ENCODE measurements at regions not wholly inside any gene's neighbourhood (a gene's known extent, or its start where the extent isn't known, plus 50 kb on each side); places are given as distances from the start of the nearest gene placed in this dataset.

GRCh38 chr13:79225487-79226232 lies 180.4 kb downstream of the RBM26 start:
- DNase-seq (ENCODE audit: low read depth): no peak
- H3K4me3 ChIP-seq (ENCODE audit: low read length): no peak overlapping the region
- H3K36me3 ChIP-seq (ENCODE audit: control insufficient read depth, insufficient read depth, low read length, severe bottlenecking): no peaks in the 10 kb centered on the region
- H3K27me3 ChIP-seq (replicated peaks; ENCODE audit: control insufficient read depth, insufficient read depth, low read length): no peaks in the 10 kb centered on the region
- H3K9ac ChIP-seq (ENCODE audit: low read length): no peak overlapping the region
- no peaks in the 10 kb centered on the region for H3K4me1 ChIP-seq (ENCODE audit: control insufficient read depth, insufficient read depth, low read length)
- no peaks in the 10 kb centered on the region for H3K9me3 ChIP-seq (ENCODE audit: control insufficient read depth, low read length)

GRCh38 chr13:79222427-79223205 lies 183.4 kb downstream of the RBM26 start:
- DNase-seq (ENCODE audit: low read depth): no peak
- Histone ChIP-seq H3K9me3 (ENCODE audit: control insufficient read depth, low read length) (no peaks in the 10 kb centered on the region), H3K36me3 (ENCODE audit: control insufficient read depth, insufficient read depth, low read length, severe bottlenecking) (no peaks in the 10 kb centered on the region), H3K4me1 (ENCODE audit: control insufficient read depth, insufficient read depth, low read length) (no peaks in the 10 kb centered on the region), H3K27me3 (replicated peaks; ENCODE audit: control insufficient read depth, insufficient read depth, low read length) (no peaks in the 10 kb centered on the region), H3K9ac (ENCODE audit: low read length) (no peak overlapping the region), H3K4me3 (ENCODE audit: low read length) (no peak overlapping the region)

- no peak for DNase-seq (ENCODE audit: low read depth)
- H3K36me3 ChIP-seq (ENCODE audit: control insufficient read depth, insufficient read depth, low read length, severe bottlenecking): no peaks in the 10 kb centered on the region
- no peaks in the 10 kb centered on the region for H3K27me3 ChIP-seq (replicated peaks; ENCODE audit: control insufficient read depth, insufficient read depth, low read length)
Measured at GRCh38 chr13:79212064-79212619, 193.9 kb downstream of the RBM26 start.

GRCh38 chr13:79211377-79211776 lies 194.7 kb downstream of the RBM26 start:
- H3K4me1 ChIP-seq (ENCODE audit: control insufficient read depth, insufficient read depth, low read length): no peaks in the 10 kb centered on the region
- no peaks in the 10 kb centered on the region for H3K27me3 ChIP-seq (replicated peaks; ENCODE audit: control insufficient read depth, insufficient read depth, low read length)
- H3K9me3 ChIP-seq (ENCODE audit: control insufficient read depth, low read length): no peaks in the 10 kb centered on the region
- no peaks in the 10 kb centered on the region for H3K36me3 ChIP-seq (ENCODE audit: control insufficient read depth, insufficient read depth, low read length, severe bottlenecking)
- no peak overlapping the region for H3K9ac ChIP-seq (ENCODE audit: low read length)
- no peak overlapping the region for H3K4me3 ChIP-seq (ENCODE audit: low read length)
- no peak for DNase-seq (ENCODE audit: low read depth)

More at GRCh38 chr13:79212064-79212619, 193.9 kb downstream of the RBM26 start:
- Histone ChIP-seq H3K9me3 (ENCODE audit: control insufficient read depth, low read length) (no peaks in the 10 kb centered on the region), H3K4me3 (ENCODE audit: low read length) (no peak overlapping the region), H3K4me1 (ENCODE audit: control insufficient read depth, insufficient read depth, low read length) (no peaks in the 10 kb centered on the region), H3K9ac (ENCODE audit: low read length) (no peak overlapping the region)

- no peaks in the 10 kb centered on the region for H3K4me1 ChIP-seq (ENCODE audit: control insufficient read depth, insufficient read depth, low read length)
- no peak for DNase-seq (ENCODE audit: low read depth)
- H3K4me3 ChIP-seq (ENCODE audit: low read length): no peak overlapping the region
- no peak overlapping the region for H3K9ac ChIP-seq (ENCODE audit: low read length)
- H3K27me3 ChIP-seq (replicated peaks; ENCODE audit: control insufficient read depth, insufficient read depth, low read length): no peaks in the 10 kb centered on the region
- no peaks in the 10 kb centered on the region for H3K9me3 ChIP-seq (ENCODE audit: control insufficient read depth, low read length)
- no peaks in the 10 kb centered on the region for H3K36me3 ChIP-seq (ENCODE audit: control insufficient read depth, insufficient read depth, low read length, severe bottlenecking)
Measured at GRCh38 chr13:79197933-79198332, 208.1 kb downstream of the RBM26 start.

- H3K9ac ChIP-seq (ENCODE audit: low read length): no peak overlapping the region
Measured at GRCh38 chr13:79196843-79197242, 209.2 kb downstream of the RBM26 start.

GRCh38 chr13:79196366-79196765 lies 209.7 kb downstream of the RBM26 start:
- no peak overlapping the region for H3K4me3 ChIP-seq (ENCODE audit: low read length)
- H3K9me3 ChIP-seq (ENCODE audit: control insufficient read depth, low read length): no peaks in the 10 kb centered on the region
- no peak for DNase-seq (ENCODE audit: low read depth)
- H3K36me3 ChIP-seq (ENCODE audit: control insufficient read depth, insufficient read depth, low read length, severe bottlenecking): no peaks in the 10 kb centered on the region
- H3K4me1 ChIP-seq (ENCODE audit: control insufficient read depth, insufficient read depth, low read length): no peaks in the 10 kb centered on the region
- H3K9ac ChIP-seq (ENCODE audit: low read length): no peak overlapping the region
- no peaks in the 10 kb centered on the region for H3K27me3 ChIP-seq (replicated peaks; ENCODE audit: control insufficient read depth, insufficient read depth, low read length)

More at GRCh38 chr13:79196843-79197242, 209.2 kb downstream of the RBM26 start:
- Histone ChIP-seq H3K4me3 (ENCODE audit: low read length) (no peak overlapping the region), H3K27me3 (replicated peaks; ENCODE audit: control insufficient read depth, insufficient read depth, low read length) (no peaks in the 10 kb centered on the region), H3K36me3 (ENCODE audit: control insufficient read depth, insufficient read depth, low read length, severe bottlenecking) (no peaks in the 10 kb centered on the region), H3K4me1 (ENCODE audit: control insufficient read depth, insufficient read depth, low read length) (no peaks in the 10 kb centered on the region), H3K9me3 (ENCODE audit: control insufficient read depth, low read length) (no peaks in the 10 kb centered on the region)
- DNase-seq (ENCODE audit: low read depth): no peak

GRCh38 chr13:79194727-79195126 lies 211.3 kb downstream of the RBM26 start:
- Histone ChIP-seq H3K9me3 (ENCODE audit: control insufficient read depth, low read length) (no peaks in the 10 kb centered on the region), H3K4me1 (ENCODE audit: control insufficient read depth, insufficient read depth, low read length) (no peaks in the 10 kb centered on the region), H3K27me3 (replicated peaks; ENCODE audit: control insufficient read depth, insufficient read depth, low read length) (no peaks in the 10 kb centered on the region), H3K9ac (ENCODE audit: low read length) (no peak overlapping the region), H3K4me3 (ENCODE audit: low read length) (no peak overlapping the region), H3K36me3 (ENCODE audit: control insufficient read depth, insufficient read depth, low read length, severe bottlenecking) (no peaks in the 10 kb centered on the region)
- no peak for DNase-seq (ENCODE audit: low read depth)

GRCh38 chr13:79194272-79194671 lies 211.8 kb downstream of the RBM26 start:
- no peak overlapping the region for H3K4me3 ChIP-seq (ENCODE audit: low read length)
- no peak overlapping the region for H3K9ac ChIP-seq (ENCODE audit: low read length)
- no peaks in the 10 kb centered on the region for H3K27me3 ChIP-seq (replicated peaks; ENCODE audit: control insufficient read depth, insufficient read depth, low read length)
- DNase-seq (ENCODE audit: low read depth): no peak
- no peaks in the 10 kb centered on the region for H3K36me3 ChIP-seq (ENCODE audit: control insufficient read depth, insufficient read depth, low read length, severe bottlenecking)
- H3K9me3 ChIP-seq (ENCODE audit: control insufficient read depth, low read length): no peaks in the 10 kb centered on the region
- no peaks in the 10 kb centered on the region for H3K4me1 ChIP-seq (ENCODE audit: control insufficient read depth, insufficient read depth, low read length)

GRCh38 chr13:79191501-79191900 lies 214.6 kb downstream of the RBM26 start:
- no peaks in the 10 kb centered on the region for H3K36me3 ChIP-seq (ENCODE audit: control insufficient read depth, insufficient read depth, low read length, severe bottlenecking)
- no peak for DNase-seq (ENCODE audit: low read depth)
- H3K27me3 ChIP-seq (replicated peaks; ENCODE audit: control insufficient read depth, insufficient read depth, low read length): no peaks in the 10 kb centered on the region
- no peaks in the 10 kb centered on the region for H3K9me3 ChIP-seq (ENCODE audit: control insufficient read depth, low read length)
- H3K4me3 ChIP-seq (ENCODE audit: low read length): no peak overlapping the region
- H3K9ac ChIP-seq (ENCODE audit: low read length): no peak overlapping the region
- H3K4me1 ChIP-seq (ENCODE audit: control insufficient read depth, insufficient read depth, low read length): no peaks in the 10 kb centered on the region

GRCh38 chr13:79190932-79191331 lies 215.1 kb downstream of the RBM26 start:
- no peak overlapping the region for H3K9ac ChIP-seq (ENCODE audit: low read length)
- H3K36me3 ChIP-seq (ENCODE audit: control insufficient read depth, insufficient read depth, low read length, severe bottlenecking): no peaks in the 10 kb centered on the region
- no peak overlapping the region for H3K4me3 ChIP-seq (ENCODE audit: low read length)
- no peak for DNase-seq (ENCODE audit: low read depth)
- no peaks in the 10 kb centered on the region for H3K4me1 ChIP-seq (ENCODE audit: control insufficient read depth, insufficient read depth, low read length)
- H3K27me3 ChIP-seq (replicated peaks; ENCODE audit: control insufficient read depth, insufficient read depth, low read length): no peaks in the 10 kb centered on the region
- no peaks in the 10 kb centered on the region for H3K9me3 ChIP-seq (ENCODE audit: control insufficient read depth, low read length)

All from adipocyte (in vitro differentiated cells).